RWPE1 (cell line): ENCODE measurements at regions not wholly inside any gene's neighbourhood (a gene's known extent, or its start where the extent isn't known, plus 50 kb on each side); places are given as distances from the start of the nearest gene placed in this dataset.

Source experiments
- CTCF ChIA-PET: fragments of 350-600 bp; sonication (Branson Sonifier 250); formaldehyde crosslinking; extraction: SDS; loops from one replicate; lab custom pipeline; 2021; lab: Yijun Ruan, JAX
- POLR2A ChIA-PET: fragments of 400-600 bp; formaldehyde crosslinking; extraction: SDS; loops from one replicate; lab custom pipeline; 2020; ENCODE audit warnings: antibody characterized with exemption; ENCODE audit not compliant: low non-redundant PET; lab: Yijun Ruan, JAX
- DNase-seq: peaks from one replicate; pipeline ENCODE4 v3.0.0; 2012; ENCODE audit warnings: low spot score
- H3K27ac ChIP-seq: fragments of 450-650 bp; 2 replicates; pipeline ENCODE4 v1.5.1; 2017
- TF ChIP-seq, protein P1 (sequence below): fragments of 450-650 bp; conservative IDR thresholded peaks from 2 replicates; pipeline ENCODE4 v1.5.1; 2017; ENCODE audit warnings: low read depth, mild to moderate bottlenecking

DNA sequence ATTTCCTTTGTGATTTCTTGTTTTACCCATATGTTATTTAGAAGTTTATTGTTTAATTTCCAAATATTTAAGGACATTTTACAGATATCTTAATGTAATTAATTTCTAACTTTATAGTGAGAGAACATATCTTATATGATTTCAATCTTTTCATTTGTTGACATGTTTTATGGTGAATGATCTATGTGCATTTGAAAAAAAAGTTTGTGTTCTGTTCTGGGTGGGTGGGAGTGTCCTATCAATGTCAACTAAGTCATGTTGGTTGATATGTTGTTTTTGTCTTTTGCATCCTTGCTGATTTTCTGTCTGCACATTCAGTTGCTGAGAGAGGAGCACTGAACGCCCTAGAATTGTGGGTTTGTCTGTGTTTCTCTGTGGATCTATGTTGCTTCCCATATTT lies 50.3 kb upstream of the CBFA2T3 start:
- TF ChIP-seq, protein P1, sequence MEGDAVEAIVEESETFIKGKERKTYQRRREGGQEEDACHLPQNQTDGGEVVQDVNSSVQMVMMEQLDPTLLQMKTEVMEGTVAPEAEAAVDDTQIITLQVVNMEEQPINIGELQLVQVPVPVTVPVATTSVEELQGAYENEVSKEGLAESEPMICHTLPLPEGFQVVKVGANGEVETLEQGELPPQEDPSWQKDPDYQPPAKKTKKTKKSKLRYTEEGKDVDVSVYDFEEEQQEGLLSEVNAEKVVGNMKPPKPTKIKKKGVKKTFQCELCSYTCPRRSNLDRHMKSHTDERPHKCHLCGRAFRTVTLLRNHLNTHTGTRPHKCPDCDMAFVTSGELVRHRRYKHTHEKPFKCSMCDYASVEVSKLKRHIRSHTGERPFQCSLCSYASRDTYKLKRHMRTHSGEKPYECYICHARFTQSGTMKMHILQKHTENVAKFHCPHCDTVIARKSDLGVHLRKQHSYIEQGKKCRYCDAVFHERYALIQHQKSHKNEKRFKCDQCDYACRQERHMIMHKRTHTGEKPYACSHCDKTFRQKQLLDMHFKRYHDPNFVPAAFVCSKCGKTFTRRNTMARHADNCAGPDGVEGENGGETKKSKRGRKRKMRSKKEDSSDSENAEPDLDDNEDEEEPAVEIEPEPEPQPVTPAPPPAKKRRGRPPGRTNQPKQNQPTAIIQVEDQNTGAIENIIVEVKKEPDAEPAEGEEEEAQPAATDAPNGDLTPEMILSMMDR, result no peak
- no peak for DNase-seq
- CTCF ChIA-PET, result no interaction called here
- POLR2A ChIA-PET, result no interaction called here
- no peak overlapping the region for H3K27ac ChIP-seq

DNA sequence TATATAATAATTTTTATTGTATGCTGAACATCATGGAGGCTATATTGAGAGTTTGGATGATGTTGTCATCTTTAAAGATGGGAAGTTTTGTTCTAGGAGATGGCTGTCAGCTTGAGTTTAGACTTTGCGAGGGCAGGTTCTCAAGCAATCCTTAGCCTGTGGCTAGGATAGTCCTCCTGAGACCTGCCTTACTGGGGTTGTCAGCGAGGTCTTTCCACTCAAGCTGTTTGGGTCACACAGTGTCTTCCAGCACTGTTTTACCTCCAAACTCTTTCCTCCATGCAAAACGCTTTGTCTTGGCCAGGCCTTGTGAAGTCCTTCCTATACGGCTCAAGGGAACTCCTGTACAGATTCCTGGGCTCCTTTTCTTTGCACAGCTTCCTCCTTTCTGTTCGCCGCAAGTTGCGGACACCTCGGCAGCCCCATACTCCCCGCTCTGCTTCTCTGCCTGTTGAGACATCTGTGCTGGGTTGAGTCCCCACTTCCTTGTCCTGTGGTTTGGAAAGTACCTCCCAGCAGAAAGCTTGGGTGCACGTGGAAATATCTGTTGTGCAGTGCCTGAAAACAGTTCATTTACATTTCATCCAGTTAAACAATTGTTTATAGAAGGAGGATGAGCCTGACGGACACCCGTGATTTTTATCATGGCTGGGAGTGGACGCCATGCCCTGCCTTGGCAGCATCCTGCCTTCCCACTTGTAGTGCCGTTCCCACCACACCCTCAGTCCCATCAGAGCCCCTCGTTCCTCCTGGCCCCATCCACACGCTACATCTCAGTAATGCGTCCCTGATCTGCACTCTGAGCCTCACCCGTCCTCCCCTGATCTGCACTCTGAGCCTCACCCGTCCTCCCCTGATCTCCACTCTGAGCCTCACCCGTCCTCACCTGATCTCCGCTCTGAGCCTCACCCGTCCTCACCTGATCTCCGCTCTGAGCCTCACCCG lies 55.0 kb upstream of the CBFA2T3 start:
- ChIA-PET POLR2A (no interaction called here), CTCF (no interaction called here)
- no peak overlapping the region for H3K27ac ChIP-seq
- TF ChIP-seq, protein P1, result no peak
- DNase-seq, result no peak

DNA sequence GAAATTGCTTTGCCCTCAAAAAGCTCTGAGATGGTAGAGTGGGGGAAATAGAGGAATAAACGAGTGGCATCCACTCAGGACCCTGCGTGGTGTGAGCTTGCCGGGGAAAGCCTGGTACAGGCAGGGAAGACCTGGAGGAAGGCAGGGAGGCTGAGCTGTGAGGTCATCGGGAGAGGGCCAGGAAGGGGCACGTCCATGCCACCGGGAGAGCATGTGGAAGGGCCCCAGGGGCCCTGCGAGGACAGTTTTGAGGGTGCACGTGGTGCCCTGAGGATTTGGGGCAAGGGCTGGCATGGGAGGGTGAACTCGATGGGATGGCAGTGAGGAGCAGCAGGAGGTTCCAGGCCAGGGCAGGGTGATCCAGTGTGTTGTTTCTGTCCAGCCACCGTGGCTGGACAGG lies 56.3 kb upstream of the CBFA2T3 start:
- POLR2A ChIA-PET, result no interaction called here

DNA sequence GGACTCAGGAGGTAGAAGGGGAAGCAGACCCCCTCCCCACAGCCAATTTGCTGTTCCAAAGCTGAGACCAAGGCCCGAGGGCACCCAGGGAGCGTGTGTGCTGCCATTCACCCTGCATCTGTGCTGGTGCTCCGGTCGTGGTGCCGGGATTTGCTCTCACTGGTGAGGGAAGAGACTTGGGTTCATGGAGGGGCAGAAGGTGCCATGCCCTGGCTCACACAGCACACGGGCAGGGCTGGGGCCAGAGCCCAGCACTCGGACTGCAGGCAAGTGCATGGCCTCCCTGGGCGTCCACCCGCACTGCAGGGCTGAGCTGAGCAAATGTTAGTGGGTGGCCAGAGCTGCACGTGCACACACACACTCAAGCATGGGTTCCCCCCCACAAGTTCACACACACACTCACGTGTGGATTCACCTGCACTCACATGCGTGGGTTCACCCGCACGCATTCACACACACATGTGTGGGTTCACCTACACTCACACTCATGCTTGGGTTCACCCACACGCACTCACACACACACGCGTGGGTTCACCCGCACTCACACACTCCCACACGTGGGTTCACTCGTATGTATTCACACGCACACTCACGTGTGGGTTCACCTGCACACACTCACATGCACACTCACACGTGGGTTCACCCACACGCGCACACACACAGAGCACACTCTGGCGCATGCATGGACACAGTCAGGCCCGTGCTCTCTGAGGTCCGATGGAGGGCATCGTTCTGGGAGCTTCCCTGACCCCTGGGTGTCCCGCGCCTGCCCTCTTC lies 57.0 kb upstream of the CBFA2T3 start:
- CTCF ChIA-PET, result no interaction called here
- TF ChIP-seq, protein P1, result no peak
- no peak overlapping the region for H3K27ac ChIP-seq
- DNase-seq, result no peak
- POLR2A ChIA-PET, result no interaction called here

More for the DNA sequence above, 56.3 kb upstream of the CBFA2T3 start:
- DNase-seq, result no peak
- H3K27ac ChIP-seq, result no peak overlapping the region
- CTCF ChIA-PET, result interaction anchor here (0.6 kb wide), 1 partner anchor 70 kb away, joined by 4 read pairs; no protein-coding TSS in a partner anchor
- TF ChIP-seq, protein P1, result no peak

DNA sequence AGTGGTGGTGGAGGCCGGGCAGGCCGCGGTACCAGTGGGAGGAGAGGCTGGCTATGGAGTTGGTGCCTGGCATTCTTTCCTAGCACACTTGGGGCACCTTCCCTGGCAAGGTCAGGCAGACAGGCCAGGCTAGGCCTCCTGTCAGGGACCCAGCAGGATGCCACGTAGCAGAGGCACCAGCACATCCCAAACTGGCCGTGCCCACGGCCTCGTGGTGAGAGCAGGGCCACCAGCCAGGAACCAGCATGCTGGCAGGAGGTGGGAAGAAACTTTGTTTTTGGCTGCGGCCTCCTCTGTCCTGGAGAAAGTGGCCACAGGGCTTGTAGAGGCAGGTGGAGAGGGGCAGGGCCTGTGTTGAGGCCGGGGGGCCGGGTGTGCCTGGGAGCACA lies 57.6 kb upstream of the CBFA2T3 start:
- POLR2A ChIA-PET, result no interaction called here
- CTCF ChIA-PET, result no interaction called here
- no peak for DNase-seq
- no peak overlapping the region for H3K27ac ChIP-seq
- TF ChIP-seq, protein P1, result no peak

DNA sequence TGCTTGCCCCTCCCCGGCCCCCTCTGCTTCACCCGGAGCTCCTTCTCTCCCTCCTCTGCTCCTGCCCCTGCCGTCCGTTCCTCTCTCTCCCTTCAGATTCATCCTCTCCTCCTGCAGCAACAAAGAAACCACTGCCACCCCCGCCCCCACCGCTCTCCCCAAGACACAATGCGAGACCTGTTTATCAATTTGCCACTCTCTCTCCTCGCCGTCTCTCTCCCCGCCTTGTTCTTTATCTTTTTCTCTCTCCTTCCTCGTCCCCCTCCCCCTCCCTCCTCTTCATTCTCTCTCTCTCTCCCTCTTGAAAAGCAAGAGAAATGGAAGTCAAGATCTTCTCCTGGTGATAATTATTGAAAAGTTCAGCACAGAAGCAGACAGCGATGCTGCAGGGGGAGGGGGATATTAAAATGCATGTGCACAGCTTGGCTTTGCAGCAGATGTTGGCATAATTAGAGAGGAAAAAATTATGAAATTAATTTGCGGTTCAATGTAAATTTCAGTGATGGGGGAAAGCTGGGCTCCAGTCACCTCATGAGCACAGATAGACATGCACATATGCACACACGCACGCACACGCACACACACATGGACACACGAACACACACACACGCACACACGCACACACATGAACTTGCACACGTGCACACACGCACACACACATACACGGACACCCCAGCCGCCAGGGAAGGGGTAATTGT lies 58.1 kb upstream of the CBFA2T3 start:
- DNase-seq, result no peak

More for the DNA sequence above, 58.1 kb upstream of the CBFA2T3 start:
- no peak overlapping the region for H3K27ac ChIP-seq
- TF ChIP-seq, protein P1, result no peak
- CTCF ChIA-PET, result no interaction called here
- POLR2A ChIA-PET, result no interaction called here
